ENCODE measurements at regions not wholly inside any gene's neighbourhood (a gene's known extent, or its start where the extent isn't known, plus 50 kb on each side); places are given as distances from the start of the nearest gene placed in this dataset.

DNA sequence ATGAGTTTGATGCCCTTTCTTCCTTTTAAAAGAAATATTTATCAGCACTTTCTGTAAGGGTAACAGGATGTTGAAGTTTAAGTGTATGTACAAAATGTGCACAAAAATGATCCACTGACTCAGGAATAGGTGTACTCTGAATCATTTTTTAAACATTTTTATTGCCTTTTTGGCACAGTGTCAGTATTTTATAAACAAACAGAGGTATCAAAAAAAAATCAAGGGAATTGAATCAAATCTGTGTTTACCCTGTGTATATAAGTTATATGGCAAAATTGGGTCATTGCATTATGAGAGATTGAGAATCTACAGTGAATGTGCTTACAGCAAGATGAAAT, 513.9 kb upstream of the NETO1 start:
- no peak overlapping the region for H3K4me3 Mint-ChIP-seq (ENCODE audit: unreplicated experiment)
- H3K4me1 Mint-ChIP-seq (ENCODE audit: low read depth, unreplicated experiment) = no peaks in the 10 kb centered on the region
- H3K9me3 Mint-ChIP-seq (ENCODE audit: unreplicated experiment) = no peaks in the 10 kb centered on the region
- no peak for DNase-seq
- no peaks in the 10 kb centered on the region for H3K27me3 Mint-ChIP-seq (ENCODE audit: unreplicated experiment)
- H3K36me3 Mint-ChIP-seq (ENCODE audit: unreplicated experiment) = no peaks in the 10 kb centered on the region
- no peak overlapping the region for H3K27ac Mint-ChIP-seq (ENCODE audit: unreplicated experiment)
- TF ChIP-seq, protein P1, sequence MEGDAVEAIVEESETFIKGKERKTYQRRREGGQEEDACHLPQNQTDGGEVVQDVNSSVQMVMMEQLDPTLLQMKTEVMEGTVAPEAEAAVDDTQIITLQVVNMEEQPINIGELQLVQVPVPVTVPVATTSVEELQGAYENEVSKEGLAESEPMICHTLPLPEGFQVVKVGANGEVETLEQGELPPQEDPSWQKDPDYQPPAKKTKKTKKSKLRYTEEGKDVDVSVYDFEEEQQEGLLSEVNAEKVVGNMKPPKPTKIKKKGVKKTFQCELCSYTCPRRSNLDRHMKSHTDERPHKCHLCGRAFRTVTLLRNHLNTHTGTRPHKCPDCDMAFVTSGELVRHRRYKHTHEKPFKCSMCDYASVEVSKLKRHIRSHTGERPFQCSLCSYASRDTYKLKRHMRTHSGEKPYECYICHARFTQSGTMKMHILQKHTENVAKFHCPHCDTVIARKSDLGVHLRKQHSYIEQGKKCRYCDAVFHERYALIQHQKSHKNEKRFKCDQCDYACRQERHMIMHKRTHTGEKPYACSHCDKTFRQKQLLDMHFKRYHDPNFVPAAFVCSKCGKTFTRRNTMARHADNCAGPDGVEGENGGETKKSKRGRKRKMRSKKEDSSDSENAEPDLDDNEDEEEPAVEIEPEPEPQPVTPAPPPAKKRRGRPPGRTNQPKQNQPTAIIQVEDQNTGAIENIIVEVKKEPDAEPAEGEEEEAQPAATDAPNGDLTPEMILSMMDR (IDR thresholded peaks at IDR 0.05; ENCODE audit: partially characterized antibody, unreplicated experiment) = no peak

DNA sequence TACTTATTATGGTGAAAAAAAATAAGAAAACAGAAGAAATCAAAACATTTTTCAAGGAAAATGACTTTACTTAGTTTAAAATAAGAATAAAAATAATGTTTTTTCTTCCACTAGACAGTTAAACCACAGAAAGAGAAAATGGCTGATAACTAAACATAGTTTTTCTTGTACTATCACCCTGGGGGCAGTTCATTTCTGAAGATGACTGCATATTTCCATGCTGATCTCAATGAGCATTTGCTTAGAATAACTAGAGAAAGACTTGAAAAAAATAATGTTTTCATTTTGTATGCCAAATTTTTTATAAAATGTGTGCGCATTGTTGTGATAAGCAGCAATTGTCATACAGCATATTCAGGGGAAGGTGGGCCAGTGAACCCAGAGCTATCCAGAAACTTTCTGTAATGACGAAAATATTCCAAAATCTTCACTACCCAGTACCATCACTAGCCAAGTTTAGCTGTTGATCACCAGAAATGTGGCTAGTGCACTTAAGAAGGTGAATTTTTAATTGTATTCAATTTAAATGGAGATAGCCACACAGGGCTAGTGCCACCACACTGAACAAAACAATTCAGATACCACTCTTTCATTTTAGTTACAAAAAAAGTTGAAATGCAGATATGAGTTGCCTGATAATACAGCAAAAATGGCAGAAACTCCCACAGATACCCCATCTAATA, 513.4 kb upstream of the NETO1 start:
- H3K4me1 Mint-ChIP-seq (ENCODE audit: low read depth, unreplicated experiment) = no peaks in the 10 kb centered on the region
- DNase-seq = no peak
- H3K4me3 Mint-ChIP-seq (ENCODE audit: unreplicated experiment) = no peak overlapping the region
- H3K36me3 Mint-ChIP-seq (ENCODE audit: unreplicated experiment) = no peaks in the 10 kb centered on the region
- H3K9me3 Mint-ChIP-seq (ENCODE audit: unreplicated experiment) = no peaks in the 10 kb centered on the region
- H3K27me3 Mint-ChIP-seq (ENCODE audit: unreplicated experiment) = no peaks in the 10 kb centered on the region
- TF ChIP-seq, protein P1 (IDR thresholded peaks at IDR 0.05; ENCODE audit: partially characterized antibody, unreplicated experiment) = no peak
- H3K27ac Mint-ChIP-seq (ENCODE audit: unreplicated experiment) = no peak overlapping the region

DNA sequence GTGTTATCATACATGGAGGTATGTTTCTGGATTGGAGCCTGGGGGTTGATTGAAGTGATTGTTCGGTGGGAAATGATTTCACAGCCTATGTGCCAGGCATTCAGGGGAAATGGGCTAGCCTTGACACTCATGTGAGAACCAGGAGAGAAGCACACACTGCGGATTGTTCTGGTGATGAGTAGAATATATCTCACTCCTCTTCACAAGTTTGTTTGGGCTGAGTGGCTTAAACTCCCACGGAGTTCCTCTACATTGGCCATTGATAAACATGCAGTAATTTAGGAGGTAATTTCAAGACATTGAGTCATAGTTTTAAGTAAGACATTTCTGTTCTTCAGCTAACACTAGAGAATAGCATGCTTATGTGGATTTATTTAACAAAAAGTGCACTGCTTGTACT, 498.9 kb upstream of the NETO1 start:
- H3K4me1 Mint-ChIP-seq (ENCODE audit: low read depth, unreplicated experiment) = no peaks in the 10 kb centered on the region
- H3K4me3 Mint-ChIP-seq (ENCODE audit: unreplicated experiment) = no peak overlapping the region

DNA sequence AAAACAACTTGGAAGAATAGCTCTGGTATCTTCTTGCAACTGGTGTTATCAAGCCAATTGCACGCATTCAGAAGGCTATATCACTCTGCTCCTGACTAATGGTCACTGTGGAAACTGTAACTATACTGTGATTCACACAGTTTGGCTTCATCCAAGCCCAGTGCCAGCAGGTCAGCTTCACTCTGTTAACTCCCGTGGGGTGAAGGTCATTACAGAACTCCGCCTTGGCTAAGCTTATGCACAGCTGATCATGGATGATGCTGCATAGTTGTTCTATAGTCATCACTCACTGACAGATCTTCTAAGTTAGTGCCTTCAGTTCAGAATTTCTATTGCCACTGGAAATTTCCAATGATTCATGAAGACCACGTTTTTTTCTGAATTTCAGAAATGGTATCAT, 497.2 kb upstream of the NETO1 start:
- H3K4me1 Mint-ChIP-seq (ENCODE audit: low read depth, unreplicated experiment) = no peaks in the 10 kb centered on the region
- TF ChIP-seq, protein P1 (IDR thresholded peaks at IDR 0.05; ENCODE audit: partially characterized antibody, unreplicated experiment) = no peak
- no peak overlapping the region for H3K27ac Mint-ChIP-seq (ENCODE audit: unreplicated experiment)
- no peaks in the 10 kb centered on the region for H3K36me3 Mint-ChIP-seq (ENCODE audit: unreplicated experiment)
- DNase-seq = no peak
- H3K4me3 Mint-ChIP-seq (ENCODE audit: unreplicated experiment) = no peak overlapping the region
- no peaks in the 10 kb centered on the region for H3K27me3 Mint-ChIP-seq (ENCODE audit: unreplicated experiment)
- H3K9me3 Mint-ChIP-seq (ENCODE audit: unreplicated experiment) = peaks cover 2% of the 10 kb centered on the region

More for the DNA sequence above, 498.9 kb upstream of the NETO1 start:
- DNase-seq = no peak
- TF ChIP-seq, protein P1 (IDR thresholded peaks at IDR 0.05; ENCODE audit: partially characterized antibody, unreplicated experiment) = no peak
- Mint-ChIP-seq H3K27ac (ENCODE audit: unreplicated experiment) (no peak overlapping the region), H3K9me3 (ENCODE audit: unreplicated experiment) (peaks cover 2% of the 10 kb centered on the region), H3K27me3 (ENCODE audit: unreplicated experiment) (no peaks in the 10 kb centered on the region), H3K36me3 (ENCODE audit: unreplicated experiment) (no peaks in the 10 kb centered on the region)

DNA sequence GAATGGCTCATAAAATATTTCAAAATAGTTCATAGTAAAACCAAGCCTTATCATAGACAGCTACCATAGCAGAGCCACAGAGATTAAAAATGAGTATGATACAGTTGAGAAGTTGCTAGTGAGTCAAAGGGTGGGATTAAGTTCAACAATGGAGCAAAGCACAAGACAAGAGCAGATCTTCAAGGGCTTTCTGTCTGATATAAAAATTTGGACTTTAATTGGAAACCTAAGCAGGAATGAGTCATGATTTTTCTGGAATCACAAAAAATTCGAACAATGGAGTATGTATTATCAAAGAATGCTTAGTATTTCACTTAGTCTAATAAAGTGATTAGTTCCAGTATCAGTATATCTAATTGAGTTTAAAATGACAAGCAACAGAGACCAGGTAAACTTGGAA, 487.3 kb upstream of the NETO1 start:
- Mint-ChIP-seq H3K36me3 (ENCODE audit: unreplicated experiment) (no peaks in the 10 kb centered on the region), H3K27ac (ENCODE audit: unreplicated experiment) (no peak overlapping the region), H3K4me3 (ENCODE audit: unreplicated experiment) (no peak overlapping the region), H3K9me3 (ENCODE audit: unreplicated experiment) (no peaks in the 10 kb centered on the region), H3K4me1 (ENCODE audit: low read depth, unreplicated experiment) (peaks cover 6% of the 10 kb centered on the region), H3K27me3 (ENCODE audit: unreplicated experiment) (peaks cover 2% of the 10 kb centered on the region)
- DNase-seq = no peak
- TF ChIP-seq, protein P1 (IDR thresholded peaks at IDR 0.05; ENCODE audit: partially characterized antibody, unreplicated experiment) = no peak

Measured in glutamatergic neuron (in vitro differentiated cells).